ENCODE measurements at regions not wholly inside any gene's neighbourhood (a gene's known extent, or its start where the extent isn't known, plus 50 kb on each side); places are given as distances from the start of the nearest gene placed in this dataset.

DNA sequence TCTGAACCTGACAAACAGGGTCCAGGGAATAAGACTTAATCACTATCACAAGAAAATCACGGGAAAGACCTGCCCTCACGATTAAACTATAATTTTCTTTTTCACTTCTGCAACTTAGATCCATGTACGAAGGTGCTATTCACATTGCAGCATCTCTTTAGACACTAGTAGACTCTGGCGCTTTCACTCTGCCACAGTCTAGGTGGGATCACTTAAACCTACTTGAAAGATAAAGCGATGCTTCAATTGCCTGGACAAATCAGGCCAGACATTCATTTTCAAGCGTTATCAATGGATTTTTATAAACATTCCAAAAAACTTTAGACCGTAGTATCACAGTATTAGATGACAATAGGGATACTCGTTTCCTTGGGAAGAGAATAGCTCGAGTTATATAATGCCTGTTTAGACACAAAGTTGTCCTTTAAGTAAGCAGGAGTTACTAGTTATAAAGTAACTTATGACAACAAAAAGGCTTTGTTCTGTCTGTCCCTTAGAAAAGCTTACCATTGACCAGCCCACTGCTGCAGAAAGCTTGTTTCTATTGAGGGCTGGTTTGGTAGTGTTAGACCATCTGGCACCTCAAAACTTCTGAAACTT, 367.3 kb downstream of the UTRN start:
- DNase-seq, result no peak
- no peaks in the 10 kb centered on the region for H3K27me3 ChIP-seq
- H3K27ac ChIP-seq, result no peak overlapping the region
- H3K4me3 ChIP-seq, result no peak overlapping the region
- H3K9me3 ChIP-seq, result no peaks in the 10 kb centered on the region
- TF ChIP-seq, protein P1, sequence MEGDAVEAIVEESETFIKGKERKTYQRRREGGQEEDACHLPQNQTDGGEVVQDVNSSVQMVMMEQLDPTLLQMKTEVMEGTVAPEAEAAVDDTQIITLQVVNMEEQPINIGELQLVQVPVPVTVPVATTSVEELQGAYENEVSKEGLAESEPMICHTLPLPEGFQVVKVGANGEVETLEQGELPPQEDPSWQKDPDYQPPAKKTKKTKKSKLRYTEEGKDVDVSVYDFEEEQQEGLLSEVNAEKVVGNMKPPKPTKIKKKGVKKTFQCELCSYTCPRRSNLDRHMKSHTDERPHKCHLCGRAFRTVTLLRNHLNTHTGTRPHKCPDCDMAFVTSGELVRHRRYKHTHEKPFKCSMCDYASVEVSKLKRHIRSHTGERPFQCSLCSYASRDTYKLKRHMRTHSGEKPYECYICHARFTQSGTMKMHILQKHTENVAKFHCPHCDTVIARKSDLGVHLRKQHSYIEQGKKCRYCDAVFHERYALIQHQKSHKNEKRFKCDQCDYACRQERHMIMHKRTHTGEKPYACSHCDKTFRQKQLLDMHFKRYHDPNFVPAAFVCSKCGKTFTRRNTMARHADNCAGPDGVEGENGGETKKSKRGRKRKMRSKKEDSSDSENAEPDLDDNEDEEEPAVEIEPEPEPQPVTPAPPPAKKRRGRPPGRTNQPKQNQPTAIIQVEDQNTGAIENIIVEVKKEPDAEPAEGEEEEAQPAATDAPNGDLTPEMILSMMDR (IDR thresholded peaks at IDR 0.05), result no peak
- peaks cover 0 to 10% (median 0%) of the 10 kb centered on the region in 4 donors for H3K4me1 ChIP-seq
- intact Hi-C loops (cut with DNase I; ENCODE audit: low total_unique reads), result no loop called here
- no peaks in the 10 kb centered on the region for H3K36me3 ChIP-seq

GRCh38 chr6:144653885-144654505, 368.9 kb downstream of the UTRN start:
- no peak for DNase-seq
- Histone ChIP-seq H3K4me1 (peaks cover 0 to 12% (median under 1%) of the 10 kb centered on the region in 4 donors), H3K27ac (no peak overlapping the region), H3K4me3 (no peak overlapping the region), H3K36me3 (no peaks in the 10 kb centered on the region), H3K27me3 (no peaks in the 10 kb centered on the region), H3K9me3 (no peaks in the 10 kb centered on the region)
- TF ChIP-seq, protein P1 (IDR thresholded peaks at IDR 0.05), result no peak
- intact Hi-C loops (cut with DNase I; ENCODE audit: low total_unique reads), result no loop called here

- intact Hi-C loops (cut with DNase I; ENCODE audit: low total_unique reads), result no loop called here
- DNase-seq, result no peak
- TF ChIP-seq, protein P1 (IDR thresholded peaks at IDR 0.05), result no peak
- H3K36me3 ChIP-seq, result no peaks in the 10 kb centered on the region
- no peaks in the 10 kb centered on the region for H3K27me3 ChIP-seq
- no peaks in the 10 kb centered on the region for H3K9me3 ChIP-seq
- H3K4me1 ChIP-seq, result peaks cover 0 to 17% (median 3%) of the 10 kb centered on the region in 4 donors
- H3K4me3 ChIP-seq, result no peak overlapping the region
- H3K27ac ChIP-seq, result no peak overlapping the region
Measured at GRCh38 chr6:144654506-144654905, 369.4 kb downstream of the UTRN start.

DNA sequence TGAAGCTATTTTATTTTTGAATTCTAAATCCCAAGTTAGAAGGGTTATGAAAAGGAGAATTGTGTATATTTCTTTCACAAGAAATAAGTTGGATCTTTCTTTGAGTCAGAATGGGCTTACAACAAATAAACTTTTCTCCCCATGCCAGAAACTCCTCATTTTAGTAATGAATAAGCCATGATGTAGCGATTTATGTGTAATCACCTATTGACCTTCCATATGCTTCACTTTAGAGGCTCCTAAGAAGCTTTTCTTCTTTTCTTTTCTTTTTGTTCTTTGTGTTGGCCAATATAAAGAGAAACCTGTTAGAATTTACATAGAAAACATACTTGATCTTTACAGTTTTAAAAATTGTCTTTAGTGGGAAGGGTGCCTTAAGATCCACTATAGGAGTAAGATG, 370.2 kb downstream of the UTRN start:
- Histone ChIP-seq H3K36me3 (no peaks in the 10 kb centered on the region), H3K4me3 (no peak overlapping the region), H3K9me3 (no peaks in the 10 kb centered on the region), H3K27ac (no peak overlapping the region), H3K27me3 (no peaks in the 10 kb centered on the region), H3K4me1 (peaks cover 0 to 26% (median 3%) of the 10 kb centered on the region in 4 donors)
- DNase-seq, result no peak
- intact Hi-C loops (cut with DNase I; ENCODE audit: low total_unique reads), result no loop called here
- TF ChIP-seq, protein P1 (IDR thresholded peaks at IDR 0.05), result no peak

- Histone ChIP-seq H3K27me3 (no peaks in the 10 kb centered on the region), H3K4me1 (peaks cover 0 to 31% (median 3%) of the 10 kb centered on the region in 4 donors), H3K4me3 (no peak overlapping the region), H3K9me3 (no peaks in the 10 kb centered on the region), H3K36me3 (no peaks in the 10 kb centered on the region), H3K27ac (no peak overlapping the region)
- DNase-seq, result no peak
- TF ChIP-seq, protein P1 (IDR thresholded peaks at IDR 0.05), result no peak
- intact Hi-C loops (cut with DNase I; ENCODE audit: low total_unique reads), result no loop called here
Measured at GRCh38 chr6:144657691-144658090, 372.6 kb downstream of the UTRN start.

Data from tibial artery (tissue), 4 donors.